ENCODE measurements at regions not wholly inside any gene's neighbourhood (a gene's known extent, or its start where the extent isn't known, plus 50 kb on each side); places are given as distances from the start of the nearest gene placed in this dataset.

- H3K4me1 ChIP-seq (ENCODE audit: control insufficient read depth, extremely low read depth, insufficient read depth, low read length), result no peaks in the 10 kb centered on the region
- no peak overlapping the region for H3K9ac ChIP-seq (ENCODE audit: insufficient read depth, low read length)
- no peak overlapping the region for H2AFZ ChIP-seq (ENCODE audit: low read length)
- H3K9me3 ChIP-seq (ENCODE audit: control insufficient read depth, insufficient read depth, low read depth, low read length), result no peaks in the 10 kb centered on the region
- H3K27ac ChIP-seq (ENCODE audit: insufficient read depth, low read length), result no peak overlapping the region
- no peaks in the 10 kb centered on the region for H4K20me1 ChIP-seq (ENCODE audit: control insufficient read depth, extremely low read depth, insufficient read depth, low read length)
- DNase-seq (ENCODE audit: low read depth in 2 of 2), result peak in 1 of 2 donors; percentile 6
- no peak overlapping the region for H3K4me2 ChIP-seq (ENCODE audit: extremely low read depth, insufficient read depth, low read length)
- no peak overlapping the region for H3K4me3 ChIP-seq (replicated peaks in 1 of 4; ENCODE audit: control extremely low read depth in 1 of 4, insufficient read depth in 1 of 4, low read depth in 3 of 4, low read length in 4 of 4)
- no peaks in the 10 kb centered on the region for H3K27me3 ChIP-seq (ENCODE audit: control insufficient read depth, insufficient read depth, low read length)
- no peaks in the 10 kb centered on the region for H3K36me3 ChIP-seq (ENCODE audit: control insufficient read depth, insufficient read depth, low read length)
- no peak for TF ChIP-seq CTCF (conservative IDR thresholded peaks at IDR 0.05 in 1 of 2, IDR thresholded peaks at IDR 0.05 in 1 of 2; ENCODE audit: low read depth in 1 of 2, low read length in 2 of 2)
- TF ChIP-seq EZH2 (IDR thresholded peaks at IDR 0.05; ENCODE audit: low read length, missing control alignments), result no peak
- no peaks in the 10 kb centered on the region for H3K79me2 ChIP-seq (ENCODE audit: control insufficient read depth, insufficient read depth, low read length)
Measured at GRCh38 chr5:44868541-44868940, 59.8 kb downstream of the MRPS30 start.

GRCh38 chr5:44869928-44870327, 61.2 kb downstream of the MRPS30 start:
- TF ChIP-seq CTCF (conservative IDR thresholded peaks at IDR 0.05 in 1 of 2, IDR thresholded peaks at IDR 0.05 in 1 of 2; ENCODE audit: low read depth in 1 of 2, low read length in 2 of 2) (no peak), EZH2 (IDR thresholded peaks at IDR 0.05; ENCODE audit: low read length, missing control alignments) (no peak)
- Histone ChIP-seq H3K36me3 (ENCODE audit: control insufficient read depth, insufficient read depth, low read length) (no peaks in the 10 kb centered on the region), H3K4me2 (ENCODE audit: extremely low read depth, insufficient read depth, low read length) (no peak overlapping the region), H3K79me2 (ENCODE audit: control insufficient read depth, insufficient read depth, low read length) (no peaks in the 10 kb centered on the region), H3K27ac (ENCODE audit: insufficient read depth, low read length) (no peak overlapping the region), H4K20me1 (ENCODE audit: control insufficient read depth, extremely low read depth, insufficient read depth, low read length) (no peaks in the 10 kb centered on the region), H3K9me3 (ENCODE audit: control insufficient read depth, insufficient read depth, low read depth, low read length) (no peaks in the 10 kb centered on the region), H3K4me1 (ENCODE audit: control insufficient read depth, extremely low read depth, insufficient read depth, low read length) (no peaks in the 10 kb centered on the region), H3K9ac (ENCODE audit: insufficient read depth, low read length) (no peak overlapping the region), H2AFZ (ENCODE audit: low read length) (no peak overlapping the region), H3K4me3 (replicated peaks in 1 of 4; ENCODE audit: control extremely low read depth in 1 of 4, insufficient read depth in 1 of 4, low read depth in 3 of 4, low read length in 4 of 4) (no peak overlapping the region), H3K27me3 (ENCODE audit: control insufficient read depth, insufficient read depth, low read length) (no peaks in the 10 kb centered on the region)
- no peak for DNase-seq (ENCODE audit: low read depth in 2 of 2)

- no peak overlapping the region for H2AFZ ChIP-seq (ENCODE audit: low read length)
- no peak for TF ChIP-seq EZH2 (IDR thresholded peaks at IDR 0.05; ENCODE audit: low read length, missing control alignments)
- TF ChIP-seq CTCF (conservative IDR thresholded peaks at IDR 0.05 in 1 of 2, IDR thresholded peaks at IDR 0.05 in 1 of 2; ENCODE audit: low read depth in 1 of 2, low read length in 2 of 2), result no peak
Measured at GRCh38 chr5:44870430-44870829, 61.7 kb downstream of the MRPS30 start.

More at GRCh38 chr5:44870430-44870829, 61.7 kb downstream of the MRPS30 start:
- Histone ChIP-seq H3K9ac (ENCODE audit: insufficient read depth, low read length) (no peak overlapping the region), H3K27ac (ENCODE audit: insufficient read depth, low read length) (no peak overlapping the region), H3K4me2 (ENCODE audit: extremely low read depth, insufficient read depth, low read length) (no peak overlapping the region), H3K9me3 (ENCODE audit: control insufficient read depth, insufficient read depth, low read depth, low read length) (no peaks in the 10 kb centered on the region), H3K79me2 (ENCODE audit: control insufficient read depth, insufficient read depth, low read length) (no peaks in the 10 kb centered on the region), H3K4me1 (ENCODE audit: control insufficient read depth, extremely low read depth, insufficient read depth, low read length) (no peaks in the 10 kb centered on the region), H4K20me1 (ENCODE audit: control insufficient read depth, extremely low read depth, insufficient read depth, low read length) (no peaks in the 10 kb centered on the region), H3K4me3 (replicated peaks in 1 of 4; ENCODE audit: control extremely low read depth in 1 of 4, insufficient read depth in 1 of 4, low read depth in 3 of 4, low read length in 4 of 4) (no peak overlapping the region), H3K27me3 (ENCODE audit: control insufficient read depth, insufficient read depth, low read length) (no peaks in the 10 kb centered on the region), H3K36me3 (ENCODE audit: control insufficient read depth, insufficient read depth, low read length) (no peaks in the 10 kb centered on the region)
- no peak for DNase-seq (ENCODE audit: low read depth in 2 of 2)
